ENCODE measurements at regions not wholly inside any gene's neighbourhood (a gene's known extent, or its start where the extent isn't known, plus 50 kb on each side); places are given as distances from the start of the nearest gene placed in this dataset.

- no peak for TF ChIP-seq POLR2A (IDR thresholded peaks at IDR 0.05)
- no peak for TF ChIP-seq CTCF (IDR thresholded peaks at IDR 0.05)
Measured at GRCh38 chr6:81371930-81372329, 380.6 kb downstream of the TENT5A start.
